Trophoblast cell (in vitro differentiated cells and primary cell): ENCODE measurements at regions not wholly inside any gene's neighbourhood (a gene's known extent, or its start where the extent isn't known, plus 50 kb on each side); places are given as distances from the start of the nearest gene placed in this dataset.

Experiments
- DNase-seq, 2 donors: peaks; one replicate each; pipeline ENCODE4 v3.0.0-alpha.2; 2016
- H2AFZ ChIP-seq: 2 replicates; pipeline ENCODE4 v1.6.1; 2013; ENCODE audit warnings: low read length, moderate library complexity, mild to moderate bottlenecking; ENCODE audit not compliant: insufficient read depth, poor library complexity
- H2AK5ac ChIP-seq: 2 replicates; pipeline ENCODE4 v1.6.1; 2013; ENCODE audit warnings: mild to moderate bottlenecking, low read length
- H2BK120ac ChIP-seq: 2 replicates; pipeline ENCODE4 v1.6.1; 2013; ENCODE audit warnings: low read length, mild to moderate bottlenecking, moderate library complexity; ENCODE audit not compliant: insufficient read depth, poor library complexity
- H2BK12ac ChIP-seq: 2 replicates; pipeline ENCODE4 v1.6.1; 2013; ENCODE audit warnings: mild to moderate bottlenecking, low read length, moderate library complexity
- H2BK5ac ChIP-seq: 2 replicates; pipeline ENCODE4 v1.6.1; 2013; ENCODE audit warnings: low read length, low read depth, moderate library complexity, mild to moderate bottlenecking; ENCODE audit not compliant: poor library complexity
- H3K14ac ChIP-seq: 2 replicates; pipeline ENCODE4 v1.6.1; 2013; ENCODE audit warnings: mild to moderate bottlenecking, low read length
- H3K18ac ChIP-seq: 2 replicates; pipeline ENCODE4 v1.6.1; 2013; ENCODE audit warnings: mild to moderate bottlenecking, low read length
- H3K23ac ChIP-seq: 2 replicates; pipeline ENCODE4 v1.6.1; 2013; ENCODE audit warnings: low read length
- H3K27ac ChIP-seq: 2 replicates; pipeline ENCODE4 v1.5.1; 2013; ENCODE audit warnings: low read depth, mild to moderate bottlenecking, inconsistent platforms, low read length, moderate library complexity
- H3K27me3 ChIP-seq: 2 replicates; pipeline ENCODE4 v1.6.1; 2013; ENCODE audit warnings: inconsistent platforms, mild to moderate bottlenecking, low read length, moderate library complexity; ENCODE audit not compliant: insufficient read depth
- H3K36me3 ChIP-seq, 2 experiments: 1 replicate in 1 of 2; 2 replicates in 1 of 2; pipeline ENCODE4 v1.6.1; 2013; ENCODE audit warnings: low read length in 2 of 2, mild to moderate bottlenecking in 2 of 2, moderate library complexity in 1 of 2; ENCODE audit not compliant: insufficient read depth in 2 of 2, control insufficient read depth in 1 of 2
- H3K4ac ChIP-seq: 2 replicates; pipeline ENCODE4 v1.6.1; 2013; ENCODE audit warnings: low read depth, mild to moderate bottlenecking, low read length, moderate library complexity
- H3K4me1 ChIP-seq, 2 experiments: 1 replicate in 1 of 2; 2 replicates in 1 of 2; pipeline ENCODE4 v1.6.1; 2013; ENCODE audit warnings: low read length in 2 of 2, mild to moderate bottlenecking in 2 of 2, moderate library complexity in 1 of 2; ENCODE audit not compliant: insufficient read depth in 2 of 2, control insufficient read depth in 1 of 2
- H3K4me2 ChIP-seq: 2 replicates; pipeline ENCODE4 v1.6.1; 2013; ENCODE audit warnings: inconsistent platforms, mild to moderate bottlenecking, low read length, moderate library complexity
- H3K4me3 ChIP-seq: 2 replicates; pipeline ENCODE4 v1.5.1; 2013; ENCODE audit warnings: mild to moderate bottlenecking, low read depth, low read length, inconsistent platforms
- H3K79me1 ChIP-seq: one replicate; pipeline ENCODE4 v1.6.1; 2013; ENCODE audit warnings: low read length
- H3K79me2 ChIP-seq: 2 replicates; pipeline ENCODE4 v1.6.1; 2013; ENCODE audit warnings: low read length, mild to moderate bottlenecking; ENCODE audit not compliant: control insufficient read depth, insufficient read depth, poor library complexity
- H3K9ac ChIP-seq: 2 replicates; pipeline ENCODE4 v1.6.1; 2013; ENCODE audit warnings: mild to moderate bottlenecking, low read length
- H3K9me3 ChIP-seq: 2 replicates; pipeline ENCODE4 v1.6.1; 2013; ENCODE audit warnings: low read depth, mild to moderate bottlenecking, control low read depth, inconsistent platforms, low read length; ENCODE audit not compliant: insufficient read depth
- H4K12ac ChIP-seq: 2 replicates; pipeline ENCODE4 v1.6.1; 2013; ENCODE audit warnings: low read depth, mild to moderate bottlenecking, low read length, moderate library complexity
- H4K8ac ChIP-seq: 2 replicates; pipeline ENCODE4 v1.6.1; 2013; ENCODE audit warnings: low read depth, mild to moderate bottlenecking, low read length, moderate library complexity
- H4K91ac ChIP-seq: one replicate; pipeline ENCODE4 v1.6.1; 2013; ENCODE audit warnings: low read depth, mild to moderate bottlenecking, low read length, moderate library complexity
- WGBS: extraction: QIAGEN DNeasy Blood & Tissue Kit; methylation state at CpG from one replicate; pipeline ENCODE4 v1.1.7; 2013; ENCODE audit warnings: missing lambda C conversion rate; ENCODE audit not compliant: insufficient read length, insufficient coverage; ENCODE audit errors: extremely low coverage; 5-methylcytosine and 5-hydroxymethylcytosine counted together

DNA sequence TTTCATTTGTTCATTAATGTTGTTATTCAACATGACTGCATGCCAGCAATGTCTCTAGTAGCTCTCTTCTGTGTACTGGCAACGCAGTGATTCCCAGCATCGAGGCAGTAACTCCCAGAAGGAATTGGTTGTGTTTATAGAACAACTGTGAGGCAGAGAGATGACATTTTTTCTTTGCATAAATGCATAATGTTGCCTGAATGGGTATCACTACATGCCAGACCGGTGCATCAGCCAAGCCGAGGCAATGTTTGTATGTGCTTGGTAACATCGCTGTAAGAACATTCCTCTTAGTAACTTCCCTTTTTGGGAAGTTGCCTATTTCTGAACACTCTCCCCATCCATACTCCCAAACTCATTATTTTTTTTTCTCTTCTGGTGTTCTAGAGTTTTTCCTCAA lies 182.9 kb downstream of the HTR7 start:
- WGBS: no CpG with 5 or more reads among the region's 5 CpGs
- no peak overlapping the region for H2AK5ac ChIP-seq

DNA sequence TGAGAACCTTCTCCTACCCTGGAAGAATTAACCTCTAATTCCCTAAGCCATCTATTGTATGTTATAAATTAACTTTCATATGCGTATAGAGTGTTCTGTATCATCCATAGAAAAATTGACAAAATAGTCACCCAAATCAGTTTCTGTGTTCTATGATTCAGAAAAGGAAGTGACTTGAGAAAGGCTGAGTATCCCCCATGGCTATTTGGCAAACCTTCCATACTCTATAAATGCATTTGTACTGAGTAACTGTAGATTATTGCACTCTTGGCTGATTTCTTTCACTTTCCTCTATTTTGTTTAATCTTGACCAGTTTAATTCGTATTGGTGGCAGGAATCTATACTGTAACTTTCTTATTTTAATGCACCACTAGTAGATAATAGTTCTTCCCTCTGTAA lies 182.2 kb downstream of the HTR7 start:
- Histone ChIP-seq H4K91ac (no peak overlapping the region), H3K9me3 (no peaks in the 10 kb centered on the region), H4K8ac (no peak overlapping the region), H3K4me1 (no peaks in the 10 kb centered on the region), H4K12ac (no peak overlapping the region), H2BK120ac (no peak overlapping the region), H3K4ac (no peak overlapping the region), H3K18ac (no peak overlapping the region), H3K27me3 (no peaks in the 10 kb centered on the region), H2AFZ (no peak overlapping the region), H3K36me3 (no peaks in the 10 kb centered on the region), H3K79me1 (no peaks in the 10 kb centered on the region), H2AK5ac (no peak overlapping the region), H3K23ac (no peak overlapping the region), H3K4me2 (no peak overlapping the region), H3K79me2 (no peaks in the 10 kb centered on the region), H2BK12ac (no peak overlapping the region), H3K9ac (no peak overlapping the region), H3K4me3 (no peak overlapping the region), H3K14ac (no peak overlapping the region), H2BK5ac (no peak overlapping the region), H3K27ac (no peak overlapping the region)
- no peak for DNase-seq
- no CpG with 5 or more reads among the region's 2 CpGs for WGBS

More for the DNA sequence above, 182.9 kb downstream of the HTR7 start:
- Histone ChIP-seq H2BK5ac (no peak overlapping the region), H3K79me1 (no peaks in the 10 kb centered on the region), H3K9ac (no peak overlapping the region), H3K4ac (no peak overlapping the region), H3K4me2 (no peak overlapping the region), H3K23ac (no peak overlapping the region), H3K9me3 (no peaks in the 10 kb centered on the region), H3K18ac (no peak overlapping the region), H3K36me3 (no peaks in the 10 kb centered on the region), H3K27me3 (no peaks in the 10 kb centered on the region), H4K8ac (no peak overlapping the region), H4K12ac (no peak overlapping the region), H2AFZ (no peak overlapping the region), H3K27ac (no peak overlapping the region), H2BK12ac (no peak overlapping the region), H4K91ac (no peak overlapping the region), H3K79me2 (no peaks in the 10 kb centered on the region), H3K4me1 (no peaks in the 10 kb centered on the region), H3K14ac (no peak overlapping the region), H2BK120ac (no peak overlapping the region), H3K4me3 (no peak overlapping the region)
- DNase-seq: peak in 1 of 2 donors; percentile 7
